ENCODE measurements at regions not wholly inside any gene's neighbourhood (a gene's known extent, or its start where the extent isn't known, plus 50 kb on each side); places are given as distances from the start of the nearest gene placed in this dataset.

- TF ChIP-seq CTCF (conservative IDR thresholded peaks at IDR 0.05; ENCODE audit: low read depth, low read length) (no peak), CEBPB (IDR thresholded peaks at IDR 0.05; ENCODE audit: low read depth, low read length) (no peak), POLR2A (IDR thresholded peaks at IDR 0.05; ENCODE audit: low read depth, low read length) (no peak)
These were observed 72.8 kb upstream of the FAM20C start for GRCh38 chr7:119392-120163.

Data from IMR-90 (cell line).